A549 (cell line): ENCODE measurements at regions not wholly inside any gene's neighbourhood (a gene's known extent, or its start where the extent isn't known, plus 50 kb on each side); places are given as distances from the start of the nearest gene placed in this dataset.

ENCODE experiments used
- POLR2A ChIP-seq: IDR thresholded peaks from 2 replicates; pipeline ENCODE4 v1.6.1; 2012; ENCODE audit warnings: mild to moderate bottlenecking, low read length
- TF ChIP-seq, protein P1 (sequence below): fragments of >200 bp; sonication (Bioruptor Twin); formaldehyde crosslinking; IDR thresholded peaks from 3 replicates; pipeline ENCODE4 v1.5.1; 2016
- TF ChIP-seq, protein P2 (sequence below): fragments of 200-600 bp; sonication (generic); IDR thresholded peaks from 2 replicates; pipeline ENCODE4 v1.6.1; 2016; ENCODE audit warnings: antibody characterized with exemption, mild to moderate bottlenecking, moderate library complexity

- TF ChIP-seq, protein P1, sequence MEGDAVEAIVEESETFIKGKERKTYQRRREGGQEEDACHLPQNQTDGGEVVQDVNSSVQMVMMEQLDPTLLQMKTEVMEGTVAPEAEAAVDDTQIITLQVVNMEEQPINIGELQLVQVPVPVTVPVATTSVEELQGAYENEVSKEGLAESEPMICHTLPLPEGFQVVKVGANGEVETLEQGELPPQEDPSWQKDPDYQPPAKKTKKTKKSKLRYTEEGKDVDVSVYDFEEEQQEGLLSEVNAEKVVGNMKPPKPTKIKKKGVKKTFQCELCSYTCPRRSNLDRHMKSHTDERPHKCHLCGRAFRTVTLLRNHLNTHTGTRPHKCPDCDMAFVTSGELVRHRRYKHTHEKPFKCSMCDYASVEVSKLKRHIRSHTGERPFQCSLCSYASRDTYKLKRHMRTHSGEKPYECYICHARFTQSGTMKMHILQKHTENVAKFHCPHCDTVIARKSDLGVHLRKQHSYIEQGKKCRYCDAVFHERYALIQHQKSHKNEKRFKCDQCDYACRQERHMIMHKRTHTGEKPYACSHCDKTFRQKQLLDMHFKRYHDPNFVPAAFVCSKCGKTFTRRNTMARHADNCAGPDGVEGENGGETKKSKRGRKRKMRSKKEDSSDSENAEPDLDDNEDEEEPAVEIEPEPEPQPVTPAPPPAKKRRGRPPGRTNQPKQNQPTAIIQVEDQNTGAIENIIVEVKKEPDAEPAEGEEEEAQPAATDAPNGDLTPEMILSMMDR = no peak
- TF ChIP-seq, protein P2, sequence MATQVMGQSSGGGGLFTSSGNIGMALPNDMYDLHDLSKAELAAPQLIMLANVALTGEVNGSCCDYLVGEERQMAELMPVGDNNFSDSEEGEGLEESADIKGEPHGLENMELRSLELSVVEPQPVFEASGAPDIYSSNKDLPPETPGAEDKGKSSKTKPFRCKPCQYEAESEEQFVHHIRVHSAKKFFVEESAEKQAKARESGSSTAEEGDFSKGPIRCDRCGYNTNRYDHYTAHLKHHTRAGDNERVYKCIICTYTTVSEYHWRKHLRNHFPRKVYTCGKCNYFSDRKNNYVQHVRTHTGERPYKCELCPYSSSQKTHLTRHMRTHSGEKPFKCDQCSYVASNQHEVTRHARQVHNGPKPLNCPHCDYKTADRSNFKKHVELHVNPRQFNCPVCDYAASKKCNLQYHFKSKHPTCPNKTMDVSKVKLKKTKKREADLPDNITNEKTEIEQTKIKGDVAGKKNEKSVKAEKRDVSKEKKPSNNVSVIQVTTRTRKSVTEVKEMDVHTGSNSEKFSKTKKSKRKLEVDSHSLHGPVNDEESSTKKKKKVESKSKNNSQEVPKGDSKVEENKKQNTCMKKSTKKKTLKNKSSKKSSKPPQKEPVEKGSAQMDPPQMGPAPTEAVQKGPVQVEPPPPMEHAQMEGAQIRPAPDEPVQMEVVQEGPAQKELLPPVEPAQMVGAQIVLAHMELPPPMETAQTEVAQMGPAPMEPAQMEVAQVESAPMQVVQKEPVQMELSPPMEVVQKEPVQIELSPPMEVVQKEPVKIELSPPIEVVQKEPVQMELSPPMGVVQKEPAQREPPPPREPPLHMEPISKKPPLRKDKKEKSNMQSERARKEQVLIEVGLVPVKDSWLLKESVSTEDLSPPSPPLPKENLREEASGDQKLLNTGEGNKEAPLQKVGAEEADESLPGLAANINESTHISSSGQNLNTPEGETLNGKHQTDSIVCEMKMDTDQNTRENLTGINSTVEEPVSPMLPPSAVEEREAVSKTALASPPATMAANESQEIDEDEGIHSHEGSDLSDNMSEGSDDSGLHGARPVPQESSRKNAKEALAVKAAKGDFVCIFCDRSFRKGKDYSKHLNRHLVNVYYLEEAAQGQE = no peak
- no peak for TF ChIP-seq POLR2A
Observed at GRCh38 chr7:14999331-14999730, 96.8 kb upstream of the DGKB start.
